HG02852 (cell line): ENCODE measurements at regions not wholly inside any gene's neighbourhood (a gene's known extent, or its start where the extent isn't known, plus 50 kb on each side); places are given as distances from the start of the nearest gene placed in this dataset.

Experiments used
- ATAC-seq: cut with Tn5 transposase; IDR thresholded peaks from one replicate; pipeline ENCODE4 v1.9.1; 2021; ENCODE audit warnings: mild to moderate bottlenecking, moderate library complexity; ENCODE audit not compliant: unreplicated experiment

DNA sequence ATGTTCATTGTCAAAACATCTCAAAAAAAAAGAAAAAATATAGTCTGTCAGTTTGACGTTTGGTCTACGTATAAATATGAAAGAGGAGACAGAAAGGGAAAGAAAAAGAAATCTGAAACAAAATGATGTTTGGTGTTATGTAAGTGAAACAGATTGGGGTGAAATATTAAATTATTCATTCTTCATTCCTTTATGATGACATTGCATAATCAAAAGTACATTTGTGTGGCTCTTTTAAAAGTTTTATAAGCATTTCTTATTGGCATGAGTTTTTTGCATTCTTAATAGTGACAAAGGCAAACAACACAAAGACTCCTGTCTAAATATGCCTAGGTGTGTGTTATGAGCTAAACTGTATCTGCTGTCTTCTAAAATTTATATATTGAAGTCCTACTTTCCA is 232.6 kb downstream of the EFNB2 start:
- no peak for ATAC-seq

DNA sequence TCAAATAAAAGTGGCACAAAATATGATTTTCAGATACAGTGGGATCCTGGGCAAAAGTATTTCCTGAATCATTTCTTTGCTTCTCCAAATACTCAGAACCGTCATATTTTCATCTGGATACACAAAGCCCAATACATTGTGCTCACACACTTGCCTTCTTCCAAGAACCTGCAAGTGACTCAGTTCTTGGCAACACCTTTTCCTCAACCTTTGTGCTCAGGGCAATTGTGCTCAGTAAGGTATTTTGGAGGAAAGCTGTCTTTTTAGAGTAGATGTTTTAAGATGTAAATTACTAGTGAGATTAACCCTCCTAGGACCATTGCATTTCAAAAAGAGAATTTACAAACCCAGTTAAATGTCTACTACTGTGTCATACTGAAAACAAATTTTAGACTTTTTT is 233.5 kb downstream of the EFNB2 start:
- no peak for ATAC-seq

GRCh38 chr13:106299621-106300020 is 235.8 kb downstream of the EFNB2 start:
- no peak for ATAC-seq

GRCh38 chr13:106297283-106297682 is 238.2 kb downstream of the EFNB2 start:
- ATAC-seq = no peak

DNA sequence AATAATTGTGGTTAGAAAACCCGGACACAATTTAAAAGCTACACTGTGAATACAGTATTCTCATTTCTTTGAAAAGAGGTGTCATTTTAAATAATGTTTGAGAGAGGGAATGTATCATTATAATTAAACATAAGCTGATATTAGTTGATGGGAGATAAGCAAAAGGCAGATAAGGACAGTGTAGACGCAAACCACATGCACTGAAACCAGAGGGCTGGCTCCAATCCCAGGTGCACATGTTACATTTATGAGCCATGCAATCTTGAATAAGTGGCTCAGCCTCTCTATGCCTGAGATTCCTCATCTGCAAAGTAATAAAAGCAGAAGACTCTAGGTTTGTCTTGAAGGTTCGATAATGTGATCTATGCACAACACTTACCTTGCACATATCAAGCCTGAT is 238.7 kb downstream of the EFNB2 start:
- ATAC-seq = no peak

GRCh38 chr13:106295971-106296370 is 239.5 kb downstream of the EFNB2 start:
- no peak for ATAC-seq

DNA sequence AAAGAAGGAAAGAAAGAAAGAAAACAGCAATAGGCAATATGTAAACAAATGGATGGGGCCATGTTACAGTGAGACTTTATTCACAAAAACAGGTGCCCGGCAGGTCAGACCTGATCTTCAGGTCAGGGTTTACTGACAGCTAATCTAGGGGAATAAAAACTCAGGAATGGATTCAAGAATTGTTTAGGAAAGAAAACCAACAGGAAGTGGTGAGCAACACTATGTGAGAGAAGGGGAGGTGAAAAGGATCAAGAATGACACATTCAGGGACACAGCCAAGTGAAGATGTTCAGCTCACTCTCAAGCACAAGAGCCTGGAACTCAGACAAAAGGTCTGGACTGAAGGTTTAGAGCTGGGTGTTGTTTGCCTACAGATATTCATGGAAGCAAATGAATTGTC is 244.5 kb downstream of the EFNB2 start:
- no peak for ATAC-seq

DNA sequence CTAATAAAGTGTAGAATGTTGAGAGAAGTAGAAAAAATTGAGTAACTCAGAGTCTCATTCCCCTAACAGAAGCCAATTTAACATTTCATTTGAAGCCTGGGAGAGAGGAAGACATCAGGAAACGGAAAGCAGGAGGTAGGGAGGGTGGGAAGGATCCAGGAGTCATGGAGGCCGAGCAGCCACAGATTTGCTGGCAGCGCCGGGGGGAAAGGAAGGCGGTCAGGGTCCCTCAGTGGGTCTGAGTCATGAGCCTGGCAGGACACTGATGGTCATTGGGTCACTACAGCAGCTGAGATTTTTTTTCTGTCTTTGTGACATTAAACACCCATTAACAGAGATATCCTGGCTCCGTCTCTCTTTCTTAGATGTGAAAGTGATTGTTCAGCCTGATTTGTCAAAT is 248.1 kb downstream of the EFNB2 start:
- no peak for ATAC-seq

DNA sequence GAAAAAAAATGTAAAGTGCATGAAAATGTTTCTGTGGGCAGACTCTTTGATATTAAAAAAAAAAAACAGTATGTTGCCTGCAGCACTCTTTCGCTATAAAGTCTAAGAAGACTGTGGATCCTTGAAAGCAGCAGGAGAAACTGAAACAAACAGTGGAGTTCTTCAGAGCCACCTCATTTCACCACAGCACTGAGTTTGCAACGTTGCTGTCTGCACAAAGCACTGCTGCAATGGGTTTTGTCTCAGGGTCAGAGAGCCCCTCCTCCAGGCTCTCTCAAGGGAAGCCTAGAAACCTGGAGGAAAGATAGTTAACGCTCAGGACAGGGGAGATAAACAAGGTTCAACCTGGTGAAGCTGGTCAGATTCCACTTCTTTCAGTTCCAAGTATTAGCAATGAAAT is 248.7 kb downstream of the EFNB2 start:
- no peak for ATAC-seq

- ATAC-seq = no peak
Observed at GRCh38 chr13:106284358-106284757, 251.1 kb downstream of the EFNB2 start.

DNA sequence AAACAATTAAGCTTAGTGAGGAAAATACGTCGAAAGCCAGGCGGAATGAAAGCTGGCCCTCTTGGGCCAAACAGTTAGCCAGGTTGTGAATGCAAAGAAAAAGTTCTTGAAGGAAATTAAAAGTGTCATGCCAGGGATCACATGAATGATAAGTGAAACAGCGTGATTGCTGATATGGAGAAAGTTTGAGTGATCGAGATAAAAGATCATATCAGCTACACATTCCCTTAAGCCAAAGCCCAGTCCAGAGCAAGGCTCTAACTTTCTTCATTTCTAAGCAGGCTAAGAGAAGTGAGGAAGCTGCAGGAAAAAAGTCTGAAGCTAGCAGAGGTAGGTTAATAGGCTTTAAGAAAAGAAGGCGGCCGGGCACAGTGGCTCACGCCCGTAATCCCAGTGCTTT is 254.0 kb downstream of the EFNB2 start:
- no peak for ATAC-seq

- no peak for ATAC-seq
Observed at GRCh38 chr13:106277484-106278154, 257.8 kb downstream of the EFNB2 start.

DNA sequence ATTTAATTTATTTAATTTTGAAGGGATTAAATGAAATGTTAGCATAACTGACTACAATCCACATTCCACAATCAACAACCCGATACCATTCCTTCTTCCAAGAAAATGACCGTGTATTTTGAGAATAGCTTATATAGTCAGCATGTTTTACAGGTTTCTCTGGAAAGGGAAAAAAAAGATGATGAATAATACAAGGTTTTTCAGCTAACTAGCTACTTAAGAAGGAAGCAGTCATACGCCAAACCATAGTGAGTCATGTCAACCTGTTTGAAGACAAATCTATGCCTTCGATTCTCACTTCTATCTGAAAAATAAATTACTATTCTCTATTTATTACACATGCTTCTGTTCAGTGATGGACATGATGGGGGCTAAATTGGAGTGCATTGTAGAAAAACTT is 258.6 kb downstream of the EFNB2 start:
- ATAC-seq = no peak

DNA sequence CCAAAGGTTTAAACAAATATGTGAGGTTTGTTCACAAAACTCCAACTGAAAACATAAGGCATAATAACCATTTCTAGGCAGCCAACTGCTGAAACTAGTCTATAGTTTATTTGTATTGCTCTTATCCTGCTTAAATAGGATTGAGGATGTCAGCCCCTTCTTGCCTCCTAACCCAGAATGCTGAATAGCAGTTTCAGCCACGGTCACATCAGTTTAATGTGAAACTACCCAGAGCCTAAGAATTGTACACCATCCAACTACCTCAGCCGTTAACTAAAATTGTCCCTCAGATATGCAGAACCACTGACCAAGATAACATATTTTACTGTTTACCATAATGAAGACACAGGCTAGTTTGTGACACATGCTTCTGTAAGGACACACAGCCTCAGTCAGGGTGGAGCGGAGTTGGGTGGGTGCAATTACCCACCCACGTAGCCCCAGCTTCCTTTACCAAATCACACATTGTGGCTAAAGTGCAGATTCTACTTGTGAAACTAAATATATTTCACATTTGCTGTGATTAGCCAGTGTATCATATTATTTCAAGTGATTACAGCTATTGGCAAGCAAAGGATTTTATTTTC is 259.9 kb downstream of the EFNB2 start:
- ATAC-seq = no peak

GRCh38 chr13:106274551-106275203 is 260.8 kb downstream of the EFNB2 start:
- no peak for ATAC-seq

- no peak for ATAC-seq
Observed at GRCh38 chr13:106263801-106264200, 271.7 kb downstream of the EFNB2 start.

DNA sequence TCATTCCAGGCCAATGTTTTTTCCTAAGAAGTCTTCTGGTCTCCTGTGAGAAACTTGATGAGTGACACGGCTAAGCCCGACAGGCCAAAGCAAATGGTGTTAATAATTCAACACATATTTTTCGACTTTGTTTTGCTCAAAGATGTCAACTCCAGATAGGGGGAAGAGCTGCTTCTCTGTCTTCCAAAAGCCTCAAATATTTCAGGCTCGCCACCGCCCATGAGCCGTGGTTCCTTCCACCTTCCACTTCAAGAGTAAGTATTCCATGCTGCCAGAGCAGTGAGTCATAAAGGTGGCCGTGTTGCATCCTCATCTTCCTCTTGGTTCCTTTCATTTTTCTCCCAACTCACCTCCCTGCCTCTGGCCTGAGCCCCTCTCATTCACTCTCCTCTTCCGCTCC is 272.6 kb downstream of the EFNB2 start:
- ATAC-seq = no peak

- ATAC-seq = no peak
Observed at GRCh38 chr13:106261450-106261849, 274.0 kb downstream of the EFNB2 start.

- no peak for ATAC-seq
Observed at GRCh38 chr13:106260352-106260751, 275.1 kb downstream of the EFNB2 start.

DNA sequence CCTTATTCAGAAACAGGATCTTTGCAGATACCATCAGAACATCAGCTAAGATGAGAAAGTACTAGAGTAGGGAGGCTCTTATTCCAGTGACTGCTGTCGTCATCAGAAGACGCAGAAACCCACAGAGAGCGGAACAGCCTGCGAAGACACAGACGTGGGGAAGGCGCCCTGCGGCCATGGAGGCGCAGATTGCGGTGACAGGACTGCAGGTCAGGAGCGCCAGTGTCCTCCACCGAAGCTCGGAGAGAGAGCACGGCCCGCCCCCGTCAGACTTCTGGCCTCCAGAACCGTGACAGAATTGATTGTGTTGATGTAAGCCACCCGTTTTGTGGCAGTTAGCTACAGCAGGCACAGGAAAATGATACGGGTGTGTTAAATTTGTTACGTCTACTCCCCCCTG is 275.5 kb downstream of the EFNB2 start:
- ATAC-seq = no peak

- ATAC-seq = no peak
Observed at GRCh38 chr13:106246666-106247188, 288.7 kb downstream of the EFNB2 start.

- ATAC-seq = no peak
Observed at GRCh38 chr13:106246242-106246641, 289.2 kb downstream of the EFNB2 start.
